ENCODE measurements at regions not wholly inside any gene's neighbourhood (a gene's known extent, or its start where the extent isn't known, plus 50 kb on each side); places are given as distances from the start of the nearest gene placed in this dataset.

DNA sequence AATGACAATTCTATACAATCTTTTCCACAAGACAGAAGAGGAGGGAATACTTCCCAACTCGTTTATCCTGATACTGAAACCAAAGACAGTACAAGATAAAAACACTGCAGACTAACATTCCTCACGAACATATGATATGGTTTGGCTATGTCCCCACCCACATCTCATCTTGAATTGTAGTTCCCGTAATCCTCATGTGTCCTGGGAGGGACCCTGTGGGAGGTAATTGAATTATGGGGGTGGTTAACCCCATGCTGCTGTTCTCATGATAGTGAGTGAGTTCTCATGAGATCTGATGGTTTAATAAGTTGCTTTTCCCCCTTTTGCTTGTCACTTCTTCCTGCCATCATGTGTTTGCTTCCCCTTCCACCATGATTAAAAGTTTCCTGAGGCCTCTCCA, 83.9 kb upstream of the PROK2 start:
- H3K4me1 ChIP-seq (ENCODE audit: insufficient read depth) = peaks cover 23% of the 10 kb centered on the region
- Mint-ChIP-seq H3K27ac (no peak overlapping the region), H3K9me3 (no peaks in the 10 kb centered on the region), H3K36me3 (ENCODE audit: low read depth) (no peaks in the 10 kb centered on the region), H3K27me3 (ENCODE audit: insufficient read depth, low read depth, poor library complexity) (no peaks in the 10 kb centered on the region), H3K4me1 (peaks cover 14% of the 10 kb centered on the region), H3K4me3 (no peak overlapping the region)
- no peaks in the 10 kb centered on the region for H3K36me3 ChIP-seq (ENCODE audit: insufficient read depth)
- no peak overlapping the region for H3K27ac ChIP-seq (ENCODE audit: low read depth)
- H4K20me1 ChIP-seq (replicated peaks; ENCODE audit: insufficient read depth) = no peaks in the 10 kb centered on the region
- ATAC-seq (no peak), DNase-seq (ENCODE audit: low spot score) (no peak)
- no peaks in the 10 kb centered on the region for H3K27me3 ChIP-seq (ENCODE audit: insufficient read depth)
- no peak overlapping the region for H3K4me2 ChIP-seq
- no peak overlapping the region for H2AFZ ChIP-seq
- H3K9me2 ChIP-seq (ENCODE audit: insufficient read depth) = no peaks in the 10 kb centered on the region
- TF ChIP-seq, protein P1, sequence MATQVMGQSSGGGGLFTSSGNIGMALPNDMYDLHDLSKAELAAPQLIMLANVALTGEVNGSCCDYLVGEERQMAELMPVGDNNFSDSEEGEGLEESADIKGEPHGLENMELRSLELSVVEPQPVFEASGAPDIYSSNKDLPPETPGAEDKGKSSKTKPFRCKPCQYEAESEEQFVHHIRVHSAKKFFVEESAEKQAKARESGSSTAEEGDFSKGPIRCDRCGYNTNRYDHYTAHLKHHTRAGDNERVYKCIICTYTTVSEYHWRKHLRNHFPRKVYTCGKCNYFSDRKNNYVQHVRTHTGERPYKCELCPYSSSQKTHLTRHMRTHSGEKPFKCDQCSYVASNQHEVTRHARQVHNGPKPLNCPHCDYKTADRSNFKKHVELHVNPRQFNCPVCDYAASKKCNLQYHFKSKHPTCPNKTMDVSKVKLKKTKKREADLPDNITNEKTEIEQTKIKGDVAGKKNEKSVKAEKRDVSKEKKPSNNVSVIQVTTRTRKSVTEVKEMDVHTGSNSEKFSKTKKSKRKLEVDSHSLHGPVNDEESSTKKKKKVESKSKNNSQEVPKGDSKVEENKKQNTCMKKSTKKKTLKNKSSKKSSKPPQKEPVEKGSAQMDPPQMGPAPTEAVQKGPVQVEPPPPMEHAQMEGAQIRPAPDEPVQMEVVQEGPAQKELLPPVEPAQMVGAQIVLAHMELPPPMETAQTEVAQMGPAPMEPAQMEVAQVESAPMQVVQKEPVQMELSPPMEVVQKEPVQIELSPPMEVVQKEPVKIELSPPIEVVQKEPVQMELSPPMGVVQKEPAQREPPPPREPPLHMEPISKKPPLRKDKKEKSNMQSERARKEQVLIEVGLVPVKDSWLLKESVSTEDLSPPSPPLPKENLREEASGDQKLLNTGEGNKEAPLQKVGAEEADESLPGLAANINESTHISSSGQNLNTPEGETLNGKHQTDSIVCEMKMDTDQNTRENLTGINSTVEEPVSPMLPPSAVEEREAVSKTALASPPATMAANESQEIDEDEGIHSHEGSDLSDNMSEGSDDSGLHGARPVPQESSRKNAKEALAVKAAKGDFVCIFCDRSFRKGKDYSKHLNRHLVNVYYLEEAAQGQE (IDR thresholded peaks at IDR 0.05; ENCODE audit: unreplicated experiment) = no peak
- TF ChIP-seq JUNB (IDR thresholded peaks at IDR 0.05; ENCODE audit: unreplicated experiment) (no peak), ZNF331 (CRISPR knock-in tag; IDR thresholded peaks at IDR 0.05; ENCODE audit: low read depth) (no peak), STAT1 (IDR thresholded peaks at IDR 0.05; ENCODE audit: unreplicated experiment) (no peak)
- TF ChIP-seq, protein P2, sequence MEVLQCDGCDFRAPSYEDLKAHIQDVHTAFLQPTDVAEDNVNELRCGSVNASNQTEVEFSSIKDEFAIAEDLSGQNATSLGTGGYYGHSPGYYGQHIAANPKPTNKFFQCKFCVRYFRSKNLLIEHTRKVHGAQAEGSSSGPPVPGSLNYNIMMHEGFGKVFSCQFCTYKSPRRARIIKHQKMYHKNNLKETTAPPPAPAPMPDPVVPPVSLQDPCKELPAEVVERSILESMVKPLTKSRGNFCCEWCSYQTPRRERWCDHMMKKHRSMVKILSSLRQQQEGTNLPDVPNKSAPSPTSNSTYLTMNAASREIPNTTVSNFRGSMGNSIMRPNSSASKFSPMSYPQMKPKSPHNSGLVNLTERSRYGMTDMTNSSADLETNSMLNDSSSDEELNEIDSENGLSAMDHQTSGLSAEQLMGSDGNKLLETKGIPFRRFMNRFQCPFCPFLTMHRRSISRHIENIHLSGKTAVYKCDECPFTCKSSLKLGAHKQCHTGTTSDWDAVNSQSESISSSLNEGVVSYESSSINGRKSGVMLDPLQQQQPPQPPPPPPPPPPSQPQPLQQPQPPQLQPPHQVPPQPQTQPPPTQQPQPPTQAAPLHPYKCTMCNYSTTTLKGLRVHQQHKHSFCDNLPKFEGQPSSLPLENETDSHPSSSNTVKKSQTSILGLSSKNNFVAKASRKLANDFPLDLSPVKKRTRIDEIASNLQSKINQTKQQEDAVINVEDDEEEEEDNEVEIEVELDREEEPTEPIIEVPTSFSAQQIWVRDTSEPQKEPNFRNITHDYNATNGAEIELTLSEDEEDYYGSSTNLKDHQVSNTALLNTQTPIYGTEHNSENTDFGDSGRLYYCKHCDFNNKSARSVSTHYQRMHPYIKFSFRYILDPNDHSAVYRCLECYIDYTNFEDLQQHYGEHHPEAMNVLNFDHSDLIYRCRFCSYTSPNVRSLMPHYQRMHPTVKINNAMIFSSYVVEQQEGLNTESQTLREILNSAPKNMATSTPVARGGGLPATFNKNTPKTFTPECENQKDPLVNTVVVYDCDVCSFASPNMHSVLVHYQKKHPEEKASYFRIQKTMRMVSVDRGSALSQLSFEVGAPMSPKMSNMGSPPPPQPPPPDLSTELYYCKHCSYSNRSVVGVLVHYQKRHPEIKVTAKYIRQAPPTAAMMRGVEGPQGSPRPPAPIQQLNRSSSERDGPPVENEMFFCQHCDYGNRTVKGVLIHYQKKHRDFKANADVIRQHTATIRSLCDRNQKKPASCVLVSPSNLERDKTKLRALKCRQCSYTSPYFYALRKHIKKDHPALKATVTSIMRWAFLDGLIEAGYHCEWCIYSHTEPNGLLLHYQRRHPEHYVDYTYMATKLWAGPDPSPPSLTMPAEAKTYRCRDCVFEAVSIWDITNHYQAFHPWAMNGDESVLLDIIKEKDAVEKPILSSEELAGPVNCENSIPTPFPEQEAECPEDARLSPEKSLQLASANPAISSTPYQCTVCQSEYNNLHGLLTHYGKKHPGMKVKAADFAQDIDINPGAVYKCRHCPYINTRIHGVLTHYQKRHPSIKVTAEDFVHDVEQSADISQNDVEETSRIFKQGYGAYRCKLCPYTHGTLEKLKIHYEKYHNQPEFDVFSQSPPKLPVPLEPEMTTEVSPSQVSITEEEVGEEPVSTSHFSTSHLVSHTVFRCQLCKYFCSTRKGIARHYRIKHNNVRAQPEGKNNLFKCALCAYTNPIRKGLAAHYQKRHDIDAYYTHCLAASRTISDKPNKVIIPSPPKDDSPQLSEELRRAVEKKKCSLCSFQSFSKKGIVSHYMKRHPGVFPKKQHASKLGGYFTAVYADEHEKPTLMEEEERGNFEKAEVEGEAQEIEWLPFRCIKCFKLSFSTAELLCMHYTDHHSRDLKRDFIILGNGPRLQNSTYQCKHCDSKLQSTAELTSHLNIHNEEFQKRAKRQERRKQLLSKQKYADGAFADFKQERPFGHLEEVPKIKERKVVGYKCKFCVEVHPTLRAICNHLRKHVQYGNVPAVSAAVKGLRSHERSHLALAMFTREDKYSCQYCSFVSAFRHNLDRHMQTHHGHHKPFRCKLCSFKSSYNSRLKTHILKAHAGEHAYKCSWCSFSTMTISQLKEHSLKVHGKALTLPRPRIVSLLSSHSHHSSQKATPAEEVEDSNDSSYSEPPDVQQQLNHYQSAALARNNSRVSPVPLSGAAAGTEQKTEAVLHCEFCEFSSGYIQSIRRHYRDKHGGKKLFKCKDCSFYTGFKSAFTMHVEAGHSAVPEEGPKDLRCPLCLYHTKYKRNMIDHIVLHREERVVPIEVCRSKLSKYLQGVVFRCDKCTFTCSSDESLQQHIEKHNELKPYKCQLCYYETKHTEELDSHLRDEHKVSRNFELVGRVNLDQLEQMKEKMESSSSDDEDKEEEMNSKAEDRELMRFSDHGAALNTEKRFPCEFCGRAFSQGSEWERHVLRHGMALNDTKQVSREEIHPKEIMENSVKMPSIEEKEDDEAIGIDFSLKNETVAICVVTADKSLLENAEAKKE (CRISPR knock-in tag; IDR thresholded peaks at IDR 0.05) = no peak
- H3K4me3 ChIP-seq = no peak overlapping the region
- H3K79me2 ChIP-seq (replicated peaks; ENCODE audit: insufficient read depth) = no peaks in the 10 kb centered on the region
- H3F3A ChIP-seq (replicated peaks; ENCODE audit: low read depth) = no peaks in the 10 kb centered on the region
